Ishikawa (cell line): ENCODE measurements at regions not wholly inside any gene's neighbourhood (a gene's known extent, or its start where the extent isn't known, plus 50 kb on each side); places are given as distances from the start of the nearest gene placed in this dataset.

Source experiments
- CEBPB ChIP-seq: IDR thresholded peaks from 2 replicates; pipeline ENCODE4 v1.6.1; 2012
- CREB1 ChIP-seq: IDR thresholded peaks from 2 replicates; pipeline ENCODE4 v1.6.1; 2012; ENCODE audit warnings: low read depth
- EGR1 ChIP-seq: IDR thresholded peaks from 2 replicates; pipeline ENCODE4 v1.6.1; 2012
- EP300 ChIP-seq: IDR thresholded peaks from 2 replicates; pipeline ENCODE4 v1.6.1; 2012; ENCODE audit warnings: borderline replicate concordance
- FOXM1 ChIP-seq: IDR thresholded peaks from 2 replicates; pipeline ENCODE4 v1.6.1; 2012; ENCODE audit warnings: low read depth, borderline replicate concordance
- NFIC ChIP-seq: IDR thresholded peaks from 2 replicates; pipeline ENCODE4 v1.6.1; 2012
- RAD21 ChIP-seq: IDR thresholded peaks from 2 replicates; pipeline ENCODE4 v1.6.1; 2012; ENCODE audit warnings: low read depth
- TAF1 ChIP-seq: IDR thresholded peaks from 2 replicates; pipeline ENCODE4 v1.6.1; 2012; ENCODE audit warnings: low read depth, mild to moderate bottlenecking
- TCF12 ChIP-seq: IDR thresholded peaks from 2 replicates; pipeline ENCODE4 v1.6.1; 2012; ENCODE audit warnings: low read depth
- TEAD4 ChIP-seq: IDR thresholded peaks from 2 replicates; pipeline ENCODE4 v1.6.1; 2012
- YY1 ChIP-seq: IDR thresholded peaks from 2 replicates; pipeline ENCODE4 v1.6.1; 2012; ENCODE audit warnings: low read depth
- ZBTB7A ChIP-seq: IDR thresholded peaks from 2 replicates; pipeline ENCODE4 v1.6.1; 2012; ENCODE audit warnings: low read depth
- TF ChIP-seq, protein P1 (sequence below): IDR thresholded peaks from 2 replicates; pipeline ENCODE4 v1.6.1; 2012; ENCODE audit warnings: low read depth, mild to moderate bottlenecking
- TF ChIP-seq, protein P2 (sequence below): IDR thresholded peaks from 2 replicates; pipeline ENCODE4 v1.6.1; 2012
- TF ChIP-seq, protein P3 (sequence below): IDR thresholded peaks from 2 replicates; pipeline ENCODE4 v1.6.1; 2012

DNA sequence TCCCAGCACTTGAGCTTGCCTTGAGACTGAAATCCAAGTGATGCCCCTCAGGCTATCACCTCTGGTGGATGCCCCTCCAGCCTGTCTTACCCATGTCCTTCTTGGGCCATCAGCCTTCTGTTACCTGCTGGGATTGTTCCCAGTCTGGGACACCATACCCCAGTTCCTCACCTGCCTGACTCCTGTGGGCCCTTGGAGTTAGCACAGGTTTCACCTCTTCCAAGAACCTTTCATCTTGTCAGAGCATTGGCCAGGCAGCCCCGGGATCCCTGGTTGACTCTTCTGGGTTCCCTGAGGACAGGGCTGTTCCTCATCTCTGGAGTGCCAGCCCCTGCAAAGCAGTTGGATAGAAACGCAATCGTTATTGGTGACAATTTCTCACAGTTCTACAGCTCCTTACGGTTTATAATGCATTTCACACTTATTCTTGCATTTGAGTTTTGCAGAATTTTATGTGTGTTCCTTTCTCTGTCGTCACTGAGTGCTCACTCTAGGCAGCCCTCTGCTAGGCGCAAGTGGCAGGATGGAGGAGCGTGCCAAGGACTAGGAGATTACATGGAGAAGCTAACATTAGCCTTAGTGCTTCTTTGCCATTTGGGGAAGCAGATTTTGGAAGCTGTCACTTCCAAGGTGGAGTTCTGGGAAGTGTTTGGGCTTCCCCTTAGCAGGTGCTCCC lies 139.7 kb downstream of the DDX1 start:
- TF ChIP-seq EP300: no peak
- TF ChIP-seq, protein P1, sequence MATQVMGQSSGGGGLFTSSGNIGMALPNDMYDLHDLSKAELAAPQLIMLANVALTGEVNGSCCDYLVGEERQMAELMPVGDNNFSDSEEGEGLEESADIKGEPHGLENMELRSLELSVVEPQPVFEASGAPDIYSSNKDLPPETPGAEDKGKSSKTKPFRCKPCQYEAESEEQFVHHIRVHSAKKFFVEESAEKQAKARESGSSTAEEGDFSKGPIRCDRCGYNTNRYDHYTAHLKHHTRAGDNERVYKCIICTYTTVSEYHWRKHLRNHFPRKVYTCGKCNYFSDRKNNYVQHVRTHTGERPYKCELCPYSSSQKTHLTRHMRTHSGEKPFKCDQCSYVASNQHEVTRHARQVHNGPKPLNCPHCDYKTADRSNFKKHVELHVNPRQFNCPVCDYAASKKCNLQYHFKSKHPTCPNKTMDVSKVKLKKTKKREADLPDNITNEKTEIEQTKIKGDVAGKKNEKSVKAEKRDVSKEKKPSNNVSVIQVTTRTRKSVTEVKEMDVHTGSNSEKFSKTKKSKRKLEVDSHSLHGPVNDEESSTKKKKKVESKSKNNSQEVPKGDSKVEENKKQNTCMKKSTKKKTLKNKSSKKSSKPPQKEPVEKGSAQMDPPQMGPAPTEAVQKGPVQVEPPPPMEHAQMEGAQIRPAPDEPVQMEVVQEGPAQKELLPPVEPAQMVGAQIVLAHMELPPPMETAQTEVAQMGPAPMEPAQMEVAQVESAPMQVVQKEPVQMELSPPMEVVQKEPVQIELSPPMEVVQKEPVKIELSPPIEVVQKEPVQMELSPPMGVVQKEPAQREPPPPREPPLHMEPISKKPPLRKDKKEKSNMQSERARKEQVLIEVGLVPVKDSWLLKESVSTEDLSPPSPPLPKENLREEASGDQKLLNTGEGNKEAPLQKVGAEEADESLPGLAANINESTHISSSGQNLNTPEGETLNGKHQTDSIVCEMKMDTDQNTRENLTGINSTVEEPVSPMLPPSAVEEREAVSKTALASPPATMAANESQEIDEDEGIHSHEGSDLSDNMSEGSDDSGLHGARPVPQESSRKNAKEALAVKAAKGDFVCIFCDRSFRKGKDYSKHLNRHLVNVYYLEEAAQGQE: no peak
- TF ChIP-seq YY1: no peak
- TF ChIP-seq EGR1: no peak
- TF ChIP-seq RAD21: no peak
- TF ChIP-seq TEAD4: no peak
- no peak for TF ChIP-seq TAF1
- no peak for TF ChIP-seq ZBTB7A
- TF ChIP-seq, protein P2, sequence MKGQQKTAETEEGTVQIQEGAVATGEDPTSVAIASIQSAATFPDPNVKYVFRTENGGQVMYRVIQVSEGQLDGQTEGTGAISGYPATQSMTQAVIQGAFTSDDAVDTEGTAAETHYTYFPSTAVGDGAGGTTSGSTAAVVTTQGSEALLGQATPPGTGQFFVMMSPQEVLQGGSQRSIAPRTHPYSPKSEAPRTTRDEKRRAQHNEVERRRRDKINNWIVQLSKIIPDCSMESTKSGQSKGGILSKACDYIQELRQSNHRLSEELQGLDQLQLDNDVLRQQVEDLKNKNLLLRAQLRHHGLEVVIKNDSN: no peak
- TF ChIP-seq TCF12: no peak
- TF ChIP-seq NFIC: no peak
- TF ChIP-seq, protein P3, sequence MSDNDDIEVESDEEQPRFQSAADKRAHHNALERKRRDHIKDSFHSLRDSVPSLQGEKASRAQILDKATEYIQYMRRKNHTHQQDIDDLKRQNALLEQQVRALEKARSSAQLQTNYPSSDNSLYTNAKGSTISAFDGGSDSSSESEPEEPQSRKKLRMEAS: no peak
- no peak for TF ChIP-seq FOXM1
- TF ChIP-seq CEBPB: no peak
- no peak for TF ChIP-seq CREB1

DNA sequence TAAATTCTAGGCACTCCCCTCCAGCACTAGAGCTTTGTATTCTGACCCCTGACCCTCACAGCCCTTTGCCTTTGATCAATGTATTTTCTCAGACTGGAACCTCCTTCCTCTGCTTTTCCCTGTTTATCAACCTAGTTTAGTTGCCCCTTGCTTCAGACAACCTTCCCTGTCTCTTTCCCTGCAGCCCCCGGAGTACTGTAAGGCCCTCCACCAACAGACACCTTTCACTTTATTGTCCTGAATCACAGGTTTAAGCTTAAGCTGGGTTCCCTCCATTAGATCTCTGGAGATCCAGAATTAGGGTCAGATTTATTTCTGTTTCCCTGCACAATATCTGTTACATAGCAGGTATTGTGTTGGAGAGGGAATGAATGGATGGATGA lies 140.2 kb downstream of the DDX1 start:
- TF ChIP-seq EGR1 (no peak), TEAD4 (no peak), EP300 (no peak), TCF12 (no peak), CREB1 (no peak), RAD21 (no peak)
- TF ChIP-seq, protein P2: no peak

DNA sequence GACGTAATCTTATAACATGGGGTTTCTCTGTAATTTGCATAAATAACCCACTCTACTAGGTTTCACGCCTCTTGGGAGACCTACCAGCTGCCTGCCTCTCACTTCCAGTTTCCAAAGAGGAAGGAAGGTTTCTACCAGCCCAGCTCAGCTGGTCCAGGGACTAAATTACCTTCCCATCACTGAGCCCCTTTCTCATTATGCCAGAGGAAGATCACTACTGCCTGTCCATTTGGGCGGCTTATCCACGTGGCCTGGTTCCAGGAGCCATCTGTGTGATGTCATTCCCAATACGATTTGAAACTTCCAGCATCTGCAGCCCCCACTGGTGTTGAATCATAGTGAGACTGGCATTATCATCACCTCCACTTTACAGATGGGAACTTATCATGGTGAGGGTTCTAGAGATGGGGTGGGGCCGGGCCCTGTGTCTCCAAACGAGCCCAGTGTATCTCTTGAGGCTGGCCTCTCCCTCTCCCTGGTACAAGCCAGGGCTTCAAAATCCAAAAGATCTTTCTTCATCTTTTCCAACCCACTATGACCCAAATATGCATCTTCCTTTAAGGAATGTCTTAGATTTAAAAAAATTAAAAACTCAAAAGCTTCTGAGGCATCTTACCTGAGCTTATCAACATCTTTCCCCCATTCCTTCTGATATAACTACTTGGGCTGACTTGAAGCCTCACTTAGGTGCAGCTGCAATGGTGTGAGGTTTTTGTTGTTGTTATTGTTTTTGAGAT lies 140.8 kb downstream of the DDX1 start:
- TF ChIP-seq TCF12 (no peak), TEAD4 (no peak), YY1 (no peak), EGR1 (no peak), CEBPB (peak; percentile 41; the same call in 1 of the 2 replicates)
- TF ChIP-seq, protein P2: no peak
- TF ChIP-seq, protein P1: no peak
- TF ChIP-seq, protein P3: no peak

DNA sequence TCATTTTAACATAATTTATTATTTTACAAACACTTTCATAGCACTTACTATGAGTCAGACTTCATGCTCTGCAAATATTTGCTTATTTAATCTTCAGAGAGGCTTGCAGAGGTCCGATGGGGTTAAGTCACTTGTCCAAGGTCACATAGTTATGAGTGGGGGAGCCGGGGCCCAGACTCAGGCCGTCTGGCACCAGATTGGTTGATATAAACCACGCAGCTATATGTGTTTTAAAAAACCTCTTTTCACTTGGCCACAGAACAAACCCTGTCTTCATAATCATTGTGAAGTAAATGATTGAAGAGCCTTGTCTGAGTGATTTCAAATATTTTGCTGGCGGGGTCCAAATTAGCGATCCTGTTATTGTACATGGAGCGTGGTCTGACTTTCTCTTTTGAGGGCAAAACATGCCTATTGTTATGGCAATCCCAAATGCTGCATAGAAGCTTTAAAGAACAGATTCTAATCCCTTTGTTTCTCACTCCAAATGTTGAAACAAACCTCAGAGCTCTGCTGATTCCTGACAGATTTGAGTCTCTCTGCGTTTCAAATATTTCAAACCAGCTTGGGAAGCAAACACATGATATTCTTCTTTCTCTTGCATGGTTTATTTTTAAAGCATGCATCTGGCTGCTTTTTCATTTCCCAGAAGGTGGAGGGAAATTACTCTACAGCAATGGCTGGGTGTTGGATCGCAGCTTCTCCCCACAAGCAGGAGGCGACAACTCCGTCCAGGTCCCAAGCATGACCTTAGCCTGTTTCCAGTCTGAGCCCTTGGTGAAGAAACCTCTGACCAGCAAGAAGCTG lies 142.4 kb downstream of the DDX1 start:
- TF ChIP-seq CEBPB: no peak
- no peak for TF ChIP-seq CREB1
- TF ChIP-seq TEAD4: peak; percentile 31; the same call in 1 of the 2 replicates

DNA sequence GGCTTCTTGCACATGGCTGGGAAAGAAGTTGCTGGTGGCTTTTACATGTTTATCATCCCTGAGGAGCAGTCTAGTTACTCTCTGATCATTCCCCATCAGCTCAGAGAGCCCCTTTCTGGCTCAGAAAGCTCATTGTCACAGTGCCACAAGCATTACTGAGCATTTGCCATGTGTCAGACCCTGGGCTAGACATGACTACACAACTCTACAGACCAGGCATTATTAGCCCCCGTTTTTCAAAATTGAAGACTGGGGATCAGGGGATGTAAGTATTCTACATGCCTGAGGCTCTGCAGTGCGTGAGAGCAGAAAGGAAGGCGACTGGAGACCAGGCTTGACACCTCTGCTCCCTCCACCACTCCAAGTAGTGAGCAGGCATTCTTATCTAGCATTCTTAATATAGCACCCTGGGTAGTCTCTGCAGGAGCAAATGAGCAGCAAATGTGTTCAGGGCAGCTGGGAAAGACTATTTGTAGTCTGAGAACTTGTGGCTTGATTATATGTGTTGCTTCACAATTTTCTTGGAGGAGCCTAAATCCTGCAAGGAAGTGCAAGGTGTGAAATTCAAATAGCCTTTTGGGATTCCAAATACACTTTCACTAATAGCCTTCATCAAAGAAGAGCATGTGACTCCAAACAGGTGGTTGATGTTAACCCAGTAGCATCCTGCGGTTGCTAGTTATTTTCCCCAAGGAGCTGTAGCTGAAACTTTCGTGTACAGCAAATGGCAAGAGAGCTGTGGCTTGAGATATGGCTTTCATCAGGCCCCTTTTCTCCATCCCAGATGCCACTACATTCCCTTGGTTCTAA lies 143.2 kb downstream of the DDX1 start:
- no peak for TF ChIP-seq EP300
- no peak for TF ChIP-seq TAF1
- TF ChIP-seq, protein P1: no peak
- TF ChIP-seq, protein P3: peak; percentile 3; the same call in 1 of the 2 replicates
- TF ChIP-seq ZBTB7A: no peak
- TF ChIP-seq, protein P2: no peak
